ENCODE measurements at regions not wholly inside any gene's neighbourhood (a gene's known extent, or its start where the extent isn't known, plus 50 kb on each side); places are given as distances from the start of the nearest gene placed in this dataset.

- TF ChIP-seq POLR2A (IDR thresholded peaks at IDR 0.05) (no peak), CTCF (IDR thresholded peaks at IDR 0.05 in 8 of 11, conservative IDR thresholded peaks at IDR 0.05 in 3 of 11) (no peak)
Measured at GRCh38 chr1:38570657-38570975, 289.0 kb downstream of the RRAGC start.

All from spleen (tissue), 7 donors.